Testis (tissue), 2 donors: ENCODE measurements at regions not wholly inside any gene's neighbourhood (a gene's known extent, or its start where the extent isn't known, plus 50 kb on each side); places are given as distances from the start of the nearest gene placed in this dataset.

Source experiments
- CTCF ChIP-seq, 3 experiments: fragments of 450-650 bp in 2 of 3; fragments of 200-600 bp in 1 of 3; sonication (generic) in 1 of 3; IDR thresholded peaks; one replicate each; pipeline ENCODE4 v1.5.1; 2016 to 2019; ENCODE audit warnings: antibody characterized with exemption in 3 of 3, mild to moderate bottlenecking in 2 of 3, moderate library complexity in 1 of 3
- POLR2A ChIP-seq: fragments of 450-650 bp; IDR thresholded peaks from one replicate; pipeline ENCODE4 v1.6.1; 2017; ENCODE audit warnings: antibody characterized with exemption, mild to moderate bottlenecking, moderate library complexity

GRCh38 chr1:30340934-30341333 lies 382.5 kb downstream of the MATN1 start:
- TF ChIP-seq CTCF (IDR thresholded peaks at IDR 0.05) (no peak), POLR2A (no peak)
